H9 (cell line): ENCODE measurements at regions not wholly inside any gene's neighbourhood (a gene's known extent, or its start where the extent isn't known, plus 50 kb on each side); places are given as distances from the start of the nearest gene placed in this dataset.

Experiments
- DNase-seq: peaks from one replicate; pipeline ENCODE4 v3.0.0-alpha.2; 2017
- H2AFZ ChIP-seq: one replicate; pipeline ENCODE4 v1.6.1; 2013; ENCODE audit warnings: mild to moderate bottlenecking, low read length, control low read depth, moderate library complexity
- H2AK5ac ChIP-seq: 2 replicates; pipeline ENCODE4 v1.6.1; 2013; ENCODE audit warnings: low read length, control low read depth, mixed read lengths; ENCODE audit not compliant: insufficient read length
- H2BK120ac ChIP-seq: one replicate; pipeline ENCODE4 v1.6.1; 2013; ENCODE audit warnings: low read depth, mild to moderate bottlenecking, low read length, control low read depth, inconsistent platforms; ENCODE audit not compliant: poor library complexity, severe bottlenecking
- H2BK12ac ChIP-seq: 2 replicates; pipeline ENCODE4 v1.6.1; 2013; ENCODE audit warnings: low read length, control low read depth, mixed read lengths, low read depth; ENCODE audit not compliant: insufficient read length
- H2BK15ac ChIP-seq: 2 replicates; pipeline ENCODE4 v1.6.1; 2013; ENCODE audit warnings: low read depth, low read length, control low read depth
- H2BK20ac ChIP-seq: one replicate; pipeline ENCODE4 v1.6.1; 2013; ENCODE audit warnings: low read depth, mild to moderate bottlenecking, low read length, control low read depth, inconsistent platforms; ENCODE audit not compliant: poor library complexity, severe bottlenecking
- H2BK5ac ChIP-seq: 2 replicates; pipeline ENCODE4 v1.6.1; 2013; ENCODE audit warnings: low read length, control low read depth, mixed read lengths; ENCODE audit not compliant: insufficient read length
- H3K14ac ChIP-seq: 2 replicates; pipeline ENCODE4 v1.6.1; 2013; ENCODE audit warnings: low read length, control low read depth; ENCODE audit not compliant: insufficient read depth
- H3K18ac ChIP-seq: 2 replicates; pipeline ENCODE4 v1.6.1; 2013; ENCODE audit warnings: low read depth, mild to moderate bottlenecking, mixed read lengths, low read length, control low read depth; ENCODE audit not compliant: insufficient read length
- H3K23ac ChIP-seq: 2 replicates; pipeline ENCODE4 v1.6.1; 2013; ENCODE audit warnings: low read length, control low read depth, mixed read lengths, low read depth; ENCODE audit not compliant: insufficient read length
- H3K23me2 ChIP-seq: 2 replicates; pipeline ENCODE4 v1.6.1; 2013; ENCODE audit warnings: low read depth, mild to moderate bottlenecking, mixed read lengths, low read length, control low read depth; ENCODE audit not compliant: insufficient read length, poor library complexity, severe bottlenecking
- H3K27ac ChIP-seq: 2 replicates; pipeline ENCODE4 v1.5.1; 2013; ENCODE audit warnings: low read length, control low read depth, mixed read lengths, low read depth; ENCODE audit not compliant: insufficient read length
- H3K27me3 ChIP-seq: 2 replicates; pipeline ENCODE4 v1.6.1; 2013; ENCODE audit warnings: low read length, control low read depth, inconsistent platforms; ENCODE audit not compliant: insufficient read depth
- H3K4ac ChIP-seq: 2 replicates; pipeline ENCODE4 v1.6.1; 2013; ENCODE audit warnings: low read depth, mild to moderate bottlenecking, control low read depth, inconsistent platforms, low read length, moderate library complexity
- H3K4me1 ChIP-seq: 2 replicates; pipeline ENCODE4 v1.6.1; 2013; ENCODE audit warnings: low read length, control low read depth, inconsistent platforms; ENCODE audit not compliant: insufficient read depth
- H3K4me2 ChIP-seq: 2 replicates; pipeline ENCODE4 v1.6.1; 2013; ENCODE audit warnings: low read length, control low read depth, mixed read lengths; ENCODE audit not compliant: insufficient read length, insufficient read depth
- H3K56ac ChIP-seq: 2 replicates; pipeline ENCODE4 v1.6.1; 2013; ENCODE audit warnings: low read depth, mild to moderate bottlenecking, mixed read lengths, low read length, control low read depth; ENCODE audit not compliant: insufficient read length
- H3K79me1 ChIP-seq: 2 replicates; pipeline ENCODE4 v1.6.1; 2013; ENCODE audit warnings: low read depth, mild to moderate bottlenecking, moderate library complexity, low read length, control low read depth, inconsistent platforms; ENCODE audit not compliant: insufficient read depth, poor library complexity, severe bottlenecking
- H3K79me2 ChIP-seq: 2 replicates; pipeline ENCODE4 v1.6.1; 2013; ENCODE audit warnings: low read length, control low read depth, inconsistent platforms; ENCODE audit not compliant: insufficient read depth
- H3K9ac ChIP-seq: 2 replicates; pipeline ENCODE4 v1.6.1; 2013; ENCODE audit warnings: low read length, control low read depth, mixed read lengths; ENCODE audit not compliant: insufficient read length; ENCODE audit errors: extremely low read depth
- H3K9me3 ChIP-seq: one replicate; pipeline ENCODE4 v1.6.1; 2013; ENCODE audit warnings: low read depth, low read length, inconsistent platforms; ENCODE audit not compliant: control insufficient read depth
- H3T11ph ChIP-seq: one replicate; pipeline ENCODE4 v1.6.1; 2013; ENCODE audit warnings: mild to moderate bottlenecking, low read length, control low read depth, inconsistent platforms
- H4K20me1 ChIP-seq: one replicate; pipeline ENCODE4 v1.6.1; 2013; ENCODE audit not compliant: control insufficient read depth, insufficient read length, insufficient read depth
- H4K5ac ChIP-seq: 2 replicates; pipeline ENCODE4 v1.6.1; 2013; ENCODE audit warnings: low read depth, mild to moderate bottlenecking, mixed read lengths, low read length, control low read depth; ENCODE audit not compliant: insufficient read length
- H4K8ac ChIP-seq: replicated peaks from 2 replicates; pipeline ENCODE4 v1.6.1; 2013; ENCODE audit warnings: low read length, control low read depth, mixed read lengths, low read depth; ENCODE audit not compliant: insufficient read length
- H4K91ac ChIP-seq: 2 replicates; pipeline ENCODE4 v1.6.1; 2013; ENCODE audit warnings: low read depth, mild to moderate bottlenecking, moderate library complexity, mixed read lengths, low read length, control low read depth; ENCODE audit not compliant: insufficient read length
- H3K27ac Mint-ChIP-seq, 3 experiments: 2 replicates in 2 of 3; 3 replicates in 1 of 3; pipeline ENCODE4 v1.8.0; 2020 to 2021; ENCODE audit warnings: mixed read lengths in 3 of 3, mild to moderate bottlenecking in 1 of 3, moderate library complexity in 1 of 3
- H3K27me3 Mint-ChIP-seq: 2 replicates; pipeline ENCODE4 v1.8.0; 2021; ENCODE audit warnings: low read depth, mild to moderate bottlenecking, moderate library complexity, mixed read lengths
- H3K36me3 Mint-ChIP-seq, 3 experiments: 2 replicates in 2 of 3; 3 replicates in 1 of 3; pipeline ENCODE4 v1.8.0; 2020 to 2021; ENCODE audit warnings: low read depth in 3 of 3, mixed read lengths in 3 of 3; ENCODE audit not compliant: insufficient read depth in 1 of 3
- H3K4me1 Mint-ChIP-seq, 2 experiments: 2 replicates each; pipeline ENCODE4 v1.8.0; 2020; ENCODE audit warnings: mixed read lengths in 2 of 2
- H3K4me3 Mint-ChIP-seq, 2 experiments: 2 replicates in 1 of 2; 3 replicates in 1 of 2; pipeline ENCODE4 v1.8.0; 2020 to 2021; ENCODE audit warnings: mild to moderate bottlenecking in 2 of 2, mixed read lengths in 2 of 2, moderate library complexity in 1 of 2
- H3K9me3 Mint-ChIP-seq, 2 experiments: 2 replicates in 1 of 2; 3 replicates in 1 of 2; pipeline ENCODE4 v1.8.0; 2020; ENCODE audit warnings: mild to moderate bottlenecking in 2 of 2, mixed read lengths in 2 of 2, moderate library complexity in 1 of 2
- WGBS: extraction: QIAGEN DNeasy Blood & Tissue Kit; methylation state at CpG from one replicate; pipeline ENCODE4 v1.1.7; 2013; ENCODE audit warnings: missing lambda C conversion rate, low lambda C conversion rate, mixed read lengths; ENCODE audit not compliant: insufficient read length; ENCODE audit errors: extremely low coverage; 5-methylcytosine and 5-hydroxymethylcytosine counted together
- TF ChIP-seq, protein P1 (sequence below): fragments of 200-600 bp; sonication (generic); conservative IDR thresholded peaks from 3 replicates; pipeline ENCODE4 v1.8.0; 2021; ENCODE audit warnings: antibody characterized with exemption, mild to moderate bottlenecking

DNA sequence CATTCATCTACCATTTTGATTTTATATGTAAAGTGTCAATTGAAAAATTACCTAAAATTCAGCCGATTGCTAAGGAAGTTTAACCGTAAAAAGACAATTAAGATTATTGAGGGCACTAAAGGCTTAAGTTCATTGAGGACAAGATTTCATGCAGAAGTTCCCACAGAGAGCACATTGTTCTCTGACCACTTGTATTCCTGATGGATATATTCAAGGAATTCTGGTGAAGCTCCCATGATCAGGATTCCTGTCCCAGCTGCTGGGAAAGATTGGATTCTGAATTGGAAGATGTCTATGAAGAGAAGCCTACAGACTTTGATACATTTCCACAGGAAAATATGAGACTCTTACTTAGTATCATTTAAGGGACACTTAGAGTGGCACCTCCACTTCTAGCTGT, 209.2 kb upstream of the KCTD3 start:
- Histone ChIP-seq H3K27me3 (no peaks in the 10 kb centered on the region), H3K4me2 (no peak overlapping the region), H3K27ac (no peak overlapping the region), H3K23me2 (no peaks in the 10 kb centered on the region), H3K23ac (no peak overlapping the region), H4K20me1 (no peaks in the 10 kb centered on the region), H4K5ac (no peak overlapping the region), H4K8ac (no peak overlapping the region), H2BK5ac (no peak overlapping the region), H3K4ac (no peak overlapping the region), H2BK12ac (no peak overlapping the region), H2AK5ac (no peak overlapping the region), H3K9me3 (no peaks in the 10 kb centered on the region), H2BK20ac (no peak overlapping the region), H3K9ac (no peak overlapping the region), H3K79me1 (no peaks in the 10 kb centered on the region), H3K14ac (no peak overlapping the region), H2BK120ac (no peak overlapping the region), H3K79me2 (no peaks in the 10 kb centered on the region), H3K18ac (no peak overlapping the region), H3T11ph (no peak overlapping the region), H4K91ac (no peak overlapping the region), H2AFZ (no peak overlapping the region), H2BK15ac (no peak overlapping the region), H3K56ac (no peak overlapping the region), H3K4me1 (no peaks in the 10 kb centered on the region)
- TF ChIP-seq, protein P1, sequence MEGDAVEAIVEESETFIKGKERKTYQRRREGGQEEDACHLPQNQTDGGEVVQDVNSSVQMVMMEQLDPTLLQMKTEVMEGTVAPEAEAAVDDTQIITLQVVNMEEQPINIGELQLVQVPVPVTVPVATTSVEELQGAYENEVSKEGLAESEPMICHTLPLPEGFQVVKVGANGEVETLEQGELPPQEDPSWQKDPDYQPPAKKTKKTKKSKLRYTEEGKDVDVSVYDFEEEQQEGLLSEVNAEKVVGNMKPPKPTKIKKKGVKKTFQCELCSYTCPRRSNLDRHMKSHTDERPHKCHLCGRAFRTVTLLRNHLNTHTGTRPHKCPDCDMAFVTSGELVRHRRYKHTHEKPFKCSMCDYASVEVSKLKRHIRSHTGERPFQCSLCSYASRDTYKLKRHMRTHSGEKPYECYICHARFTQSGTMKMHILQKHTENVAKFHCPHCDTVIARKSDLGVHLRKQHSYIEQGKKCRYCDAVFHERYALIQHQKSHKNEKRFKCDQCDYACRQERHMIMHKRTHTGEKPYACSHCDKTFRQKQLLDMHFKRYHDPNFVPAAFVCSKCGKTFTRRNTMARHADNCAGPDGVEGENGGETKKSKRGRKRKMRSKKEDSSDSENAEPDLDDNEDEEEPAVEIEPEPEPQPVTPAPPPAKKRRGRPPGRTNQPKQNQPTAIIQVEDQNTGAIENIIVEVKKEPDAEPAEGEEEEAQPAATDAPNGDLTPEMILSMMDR, result no peak
- Mint-ChIP-seq H3K9me3 (no peaks in the 10 kb centered on the region), H3K36me3 (no peaks in the 10 kb centered on the region), H3K27ac (no peak overlapping the region), H3K4me3 (no peak overlapping the region), H3K27me3 (no peaks in the 10 kb centered on the region), H3K4me1 (no peaks in the 10 kb centered on the region)
- no peak for DNase-seq
- no CpG with 5 or more reads among the region's 2 CpGs for WGBS
